Loucy (cell line): ENCODE measurements at regions not wholly inside any gene's neighbourhood (a gene's known extent, or its start where the extent isn't known, plus 50 kb on each side); places are given as distances from the start of the nearest gene placed in this dataset.

ENCODE experiments used
- H2AFZ ChIP-seq: fragments of 200-600 bp; sonication (generic); 2 replicates; pipeline ENCODE4 v1.6.0; 2016; ENCODE audit warnings: antibody characterized with exemption, mild to moderate bottlenecking, low read length, moderate library complexity
- H3F3A ChIP-seq: fragments of 200-600 bp; 2 replicates; pipeline ENCODE4 v1.6.0; 2016; ENCODE audit warnings: antibody characterized with exemption, low read depth, mild to moderate bottlenecking
- H3K27me3 ChIP-seq: fragments of 200-600 bp; sonication (generic); 2 replicates; pipeline ENCODE4 v1.6.1; 2014; ENCODE audit warnings: low read length, mild to moderate bottlenecking; ENCODE audit not compliant: insufficient read depth, poor library complexity, severe bottlenecking
- H3K36me3 ChIP-seq: fragments of 200-600 bp; sonication (generic); 2 replicates; pipeline ENCODE4 v1.6.1; 2016; ENCODE audit warnings: low read length; ENCODE audit not compliant: insufficient read depth
- H3K4me1 ChIP-seq: fragments of 200-600 bp; sonication (generic); 2 replicates; pipeline ENCODE4 v1.5.1; 2014; ENCODE audit warnings: low read length, mild to moderate bottlenecking; ENCODE audit not compliant: insufficient read depth, poor library complexity, severe bottlenecking
- H3K4me2 ChIP-seq: fragments of 200-600 bp; sonication (generic); 2 replicates; pipeline ENCODE4 v1.6.0; 2014; ENCODE audit warnings: antibody characterized with exemption, low read length, low read depth, mild to moderate bottlenecking; ENCODE audit not compliant: poor library complexity, severe bottlenecking
- H3K4me3 ChIP-seq: fragments of 200-600 bp; sonication (generic); 2 replicates; pipeline ENCODE4 v1.5.1; 2014; ENCODE audit warnings: low read length, mild to moderate bottlenecking, mixed read lengths; ENCODE audit not compliant: poor library complexity, severe bottlenecking
- H3K79me2 ChIP-seq: fragments of 200-600 bp; sonication (generic); 2 replicates; pipeline ENCODE4 v1.6.1; 2014; ENCODE audit warnings: low read length; ENCODE audit not compliant: insufficient read depth
- H3K9ac ChIP-seq: fragments of 200-600 bp; sonication (generic); 2 replicates; pipeline ENCODE4 v1.6.0; 2014; ENCODE audit warnings: mild to moderate bottlenecking, low read depth, low read length, moderate library complexity; ENCODE audit not compliant: poor library complexity, severe bottlenecking
- H3K9me2 ChIP-seq: fragments of 200-600 bp; sonication (generic); replicated peaks from 2 replicates; pipeline ENCODE4 v1.6.1; 2016; ENCODE audit warnings: low read depth, low read length, mixed read lengths
- H3K9me3 ChIP-seq: fragments of 200-600 bp; sonication (generic); 2 replicates; pipeline ENCODE4 v1.6.1; 2014; ENCODE audit warnings: mild to moderate bottlenecking, antibody characterized with exemption, low read length, low read depth; ENCODE audit not compliant: insufficient read depth
- H4K20me1 ChIP-seq: fragments of 200-600 bp; sonication (generic); 2 replicates; pipeline ENCODE4 v1.6.0; 2014; ENCODE audit warnings: antibody characterized with exemption, low read length, mild to moderate bottlenecking; ENCODE audit not compliant: insufficient read depth, poor library complexity, severe bottlenecking
- EZH2phosphoT487 ChIP-seq: fragments of 200-600 bp; IDR thresholded peaks from 2 replicates; pipeline ENCODE4 v1.6.1; 2018; ENCODE audit warnings: antibody characterized with exemption, mild to moderate bottlenecking, moderate library complexity, borderline replicate concordance
- TF ChIP-seq, protein P1 (sequence below): fragments of 200-600 bp; sonication (generic); conservative IDR thresholded peaks from 2 replicates; pipeline ENCODE4 v1.5.1; 2014; ENCODE audit warnings: mild to moderate bottlenecking, antibody characterized with exemption, low read length

- no peak overlapping the region for H2AFZ ChIP-seq
- no peak for TF ChIP-seq EZH2phosphoT487
- TF ChIP-seq, protein P1, sequence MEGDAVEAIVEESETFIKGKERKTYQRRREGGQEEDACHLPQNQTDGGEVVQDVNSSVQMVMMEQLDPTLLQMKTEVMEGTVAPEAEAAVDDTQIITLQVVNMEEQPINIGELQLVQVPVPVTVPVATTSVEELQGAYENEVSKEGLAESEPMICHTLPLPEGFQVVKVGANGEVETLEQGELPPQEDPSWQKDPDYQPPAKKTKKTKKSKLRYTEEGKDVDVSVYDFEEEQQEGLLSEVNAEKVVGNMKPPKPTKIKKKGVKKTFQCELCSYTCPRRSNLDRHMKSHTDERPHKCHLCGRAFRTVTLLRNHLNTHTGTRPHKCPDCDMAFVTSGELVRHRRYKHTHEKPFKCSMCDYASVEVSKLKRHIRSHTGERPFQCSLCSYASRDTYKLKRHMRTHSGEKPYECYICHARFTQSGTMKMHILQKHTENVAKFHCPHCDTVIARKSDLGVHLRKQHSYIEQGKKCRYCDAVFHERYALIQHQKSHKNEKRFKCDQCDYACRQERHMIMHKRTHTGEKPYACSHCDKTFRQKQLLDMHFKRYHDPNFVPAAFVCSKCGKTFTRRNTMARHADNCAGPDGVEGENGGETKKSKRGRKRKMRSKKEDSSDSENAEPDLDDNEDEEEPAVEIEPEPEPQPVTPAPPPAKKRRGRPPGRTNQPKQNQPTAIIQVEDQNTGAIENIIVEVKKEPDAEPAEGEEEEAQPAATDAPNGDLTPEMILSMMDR = no peak
Measured at GRCh38 chr2:2683606-2684224, 352.6 kb upstream of the MYT1L start.

DNA sequence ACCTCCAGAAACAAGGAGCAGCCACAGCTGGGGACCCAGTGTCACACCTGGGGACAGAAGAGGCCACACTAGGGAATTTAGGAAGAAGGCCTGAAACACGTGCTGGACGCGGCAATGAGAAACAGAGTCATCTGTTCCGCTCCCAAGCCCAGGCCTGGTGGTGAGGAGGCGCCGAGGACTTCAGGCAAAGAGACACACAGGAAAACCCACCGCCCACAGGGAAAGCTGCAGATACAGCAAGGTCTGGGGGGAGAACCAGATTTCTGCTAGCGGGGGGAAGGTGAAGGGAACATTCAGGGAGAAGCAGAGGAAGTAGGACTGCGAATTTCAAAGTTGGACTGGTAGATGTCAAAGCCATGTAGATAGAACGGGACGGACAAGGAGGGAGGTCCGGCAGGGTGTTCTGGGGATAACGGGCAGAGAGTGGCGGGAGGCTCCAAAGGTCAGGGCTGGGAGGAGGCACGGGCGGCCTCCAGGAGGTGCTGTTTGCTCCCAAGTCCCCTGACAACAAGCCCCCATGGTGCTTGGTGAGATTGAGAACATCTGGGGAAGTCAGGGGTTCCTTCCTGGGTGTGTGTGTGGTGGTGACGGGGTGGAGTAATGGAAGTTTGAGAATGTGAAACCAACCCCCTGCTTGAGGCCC lies 351.7 kb upstream of the MYT1L start:
- no peaks in the 10 kb centered on the region for H3K27me3 ChIP-seq
- no peaks in the 10 kb centered on the region for H3K9me2 ChIP-seq
- TF ChIP-seq, protein P1 = peak; percentile 55
- TF ChIP-seq EZH2phosphoT487 = no peak
- H3K36me3 ChIP-seq = no peaks in the 10 kb centered on the region
- H2AFZ ChIP-seq = no peak overlapping the region
- H3K4me3 ChIP-seq = peak overlapping the region; percentile 33
- H3K4me2 ChIP-seq = peak overlapping the region; percentile 94
- H4K20me1 ChIP-seq = no peaks in the 10 kb centered on the region
- H3F3A ChIP-seq = no peaks in the 10 kb centered on the region
- peak overlapping the region; percentile 84 for H3K9ac ChIP-seq
- H3K79me2 ChIP-seq = no peaks in the 10 kb centered on the region
- peaks cover 62% of the 10 kb centered on the region for H3K4me1 ChIP-seq
- no peaks in the 10 kb centered on the region for H3K9me3 ChIP-seq

More at GRCh38 chr2:2683606-2684224, 352.6 kb upstream of the MYT1L start:
- no peaks in the 10 kb centered on the region for H3K36me3 ChIP-seq
- no peaks in the 10 kb centered on the region for H3K9me2 ChIP-seq
- peak overlapping the region; percentile 94 for H3K4me2 ChIP-seq
- no peaks in the 10 kb centered on the region for H3K27me3 ChIP-seq
- H3K4me1 ChIP-seq = peaks cover 71% of the 10 kb centered on the region
- H4K20me1 ChIP-seq = no peaks in the 10 kb centered on the region
- no peaks in the 10 kb centered on the region for H3K79me2 ChIP-seq
- H3K9me3 ChIP-seq = no peaks in the 10 kb centered on the region
- H3K9ac ChIP-seq = peak overlapping the region; percentile 84
- H3F3A ChIP-seq = no peaks in the 10 kb centered on the region
- peak overlapping the region; percentile 33 for H3K4me3 ChIP-seq

GRCh38 chr2:2681711-2682251 lies 350.7 kb upstream of the MYT1L start:
- Histone ChIP-seq H3K27me3 (no peaks in the 10 kb centered on the region), H3K4me2 (no peak overlapping the region), H3K9me3 (no peaks in the 10 kb centered on the region), H3K4me1 (peaks cover 52% of the 10 kb centered on the region), H4K20me1 (no peaks in the 10 kb centered on the region), H3F3A (no peaks in the 10 kb centered on the region), H3K4me3 (no peak overlapping the region), H3K79me2 (no peaks in the 10 kb centered on the region), H3K9ac (peak overlapping the region; percentile 84), H3K36me3 (no peaks in the 10 kb centered on the region), H2AFZ (no peak overlapping the region), H3K9me2 (no peaks in the 10 kb centered on the region)
- TF ChIP-seq, protein P1 = no peak
- no peak for TF ChIP-seq EZH2phosphoT487
